RWPE1 (cell line): ENCODE measurements at regions not wholly inside any gene's neighbourhood (a gene's known extent, or its start where the extent isn't known, plus 50 kb on each side); places are given as distances from the start of the nearest gene placed in this dataset.
"Not testable (repeated sequence)": the region's sequence is repeated elsewhere in the genome, so short reads cannot be mapped to it uniquely, and the experiment has no call there.

Source experiments
- CTCF ChIA-PET: fragments of 350-600 bp; sonication (Branson Sonifier 250); formaldehyde crosslinking; extraction: SDS; loops from one replicate; lab custom pipeline; 2021; lab: Yijun Ruan, JAX
- POLR2A ChIA-PET: fragments of 400-600 bp; formaldehyde crosslinking; extraction: SDS; loops from one replicate; lab custom pipeline; 2020; ENCODE audit warnings: antibody characterized with exemption; ENCODE audit not compliant: low non-redundant PET; lab: Yijun Ruan, JAX
- DNase-seq: peaks from one replicate; pipeline ENCODE4 v3.0.0; 2012; ENCODE audit warnings: low spot score
- H3K27ac ChIP-seq: fragments of 450-650 bp; 2 replicates; pipeline ENCODE4 v1.5.1; 2017
- TF ChIP-seq, protein P1 (sequence below): fragments of 450-650 bp; conservative IDR thresholded peaks from 2 replicates; pipeline ENCODE4 v1.5.1; 2017; ENCODE audit warnings: low read depth, mild to moderate bottlenecking

DNA sequence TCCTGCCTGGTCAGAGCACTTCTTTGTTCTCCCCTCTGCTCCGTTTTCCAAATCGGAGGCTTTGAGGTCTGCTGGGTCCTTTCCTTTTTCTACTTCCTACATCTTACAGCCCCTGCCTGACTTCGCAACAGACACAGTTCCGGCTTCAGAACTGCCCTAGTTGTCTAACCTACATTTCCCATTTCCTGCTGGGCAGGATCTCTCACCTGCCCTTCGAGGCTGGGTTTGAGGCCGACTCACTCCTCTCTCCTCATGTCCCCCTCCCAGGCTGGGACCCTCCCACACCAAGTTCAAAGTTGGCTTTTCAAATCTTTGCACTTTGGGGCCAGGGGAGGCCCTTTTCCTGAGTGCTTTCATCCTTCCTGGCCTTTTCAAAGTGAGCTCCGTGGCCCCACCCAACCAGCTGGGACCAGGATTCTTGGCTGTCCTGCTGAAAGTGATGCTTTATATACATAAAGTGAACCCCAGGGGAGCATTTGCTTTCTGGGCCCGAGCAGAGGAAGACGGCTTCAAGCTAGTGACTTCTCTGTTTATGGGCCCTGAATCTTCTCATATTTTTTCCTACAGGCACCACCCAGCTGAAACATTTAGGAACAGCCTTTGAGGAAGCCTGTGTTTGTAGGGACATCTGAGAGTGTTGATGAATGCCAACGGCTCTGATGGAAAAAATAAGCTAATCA lies 281.0 kb upstream of the CRY1 start:
- ChIA-PET CTCF (no interaction called here), POLR2A (no interaction called here)
- TF ChIP-seq, protein P1, sequence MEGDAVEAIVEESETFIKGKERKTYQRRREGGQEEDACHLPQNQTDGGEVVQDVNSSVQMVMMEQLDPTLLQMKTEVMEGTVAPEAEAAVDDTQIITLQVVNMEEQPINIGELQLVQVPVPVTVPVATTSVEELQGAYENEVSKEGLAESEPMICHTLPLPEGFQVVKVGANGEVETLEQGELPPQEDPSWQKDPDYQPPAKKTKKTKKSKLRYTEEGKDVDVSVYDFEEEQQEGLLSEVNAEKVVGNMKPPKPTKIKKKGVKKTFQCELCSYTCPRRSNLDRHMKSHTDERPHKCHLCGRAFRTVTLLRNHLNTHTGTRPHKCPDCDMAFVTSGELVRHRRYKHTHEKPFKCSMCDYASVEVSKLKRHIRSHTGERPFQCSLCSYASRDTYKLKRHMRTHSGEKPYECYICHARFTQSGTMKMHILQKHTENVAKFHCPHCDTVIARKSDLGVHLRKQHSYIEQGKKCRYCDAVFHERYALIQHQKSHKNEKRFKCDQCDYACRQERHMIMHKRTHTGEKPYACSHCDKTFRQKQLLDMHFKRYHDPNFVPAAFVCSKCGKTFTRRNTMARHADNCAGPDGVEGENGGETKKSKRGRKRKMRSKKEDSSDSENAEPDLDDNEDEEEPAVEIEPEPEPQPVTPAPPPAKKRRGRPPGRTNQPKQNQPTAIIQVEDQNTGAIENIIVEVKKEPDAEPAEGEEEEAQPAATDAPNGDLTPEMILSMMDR, result no peak
- H3K27ac ChIP-seq, result peak overlapping the region; percentile 1; the same call in 1 of the 2 replicates
- no peak for DNase-seq

DNA sequence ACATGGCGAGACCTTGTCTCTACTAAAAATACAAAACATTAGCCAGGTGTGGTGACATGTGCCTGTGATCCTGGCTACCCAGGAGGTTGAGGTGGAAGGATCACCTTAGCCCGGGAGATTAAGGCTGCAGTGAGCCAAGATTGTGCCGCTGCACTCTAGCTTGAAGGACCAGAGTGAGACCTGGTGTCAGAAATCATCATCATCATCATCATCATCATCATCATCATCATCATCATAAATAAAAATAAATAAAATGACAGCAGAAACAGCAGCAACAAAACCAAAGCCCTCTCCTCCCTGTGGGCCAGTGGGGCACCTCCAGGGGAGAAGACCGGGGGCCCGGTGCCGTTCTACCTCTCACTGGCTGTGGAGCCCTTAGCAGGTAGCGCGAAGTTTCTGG lies 281.9 kb upstream of the CRY1 start:
- TF ChIP-seq, protein P1, result no peak
- CTCF ChIA-PET, result no interaction called here
- POLR2A ChIA-PET, result no interaction called here
- no peak overlapping the region for H3K27ac ChIP-seq
- no peak for DNase-seq

DNA sequence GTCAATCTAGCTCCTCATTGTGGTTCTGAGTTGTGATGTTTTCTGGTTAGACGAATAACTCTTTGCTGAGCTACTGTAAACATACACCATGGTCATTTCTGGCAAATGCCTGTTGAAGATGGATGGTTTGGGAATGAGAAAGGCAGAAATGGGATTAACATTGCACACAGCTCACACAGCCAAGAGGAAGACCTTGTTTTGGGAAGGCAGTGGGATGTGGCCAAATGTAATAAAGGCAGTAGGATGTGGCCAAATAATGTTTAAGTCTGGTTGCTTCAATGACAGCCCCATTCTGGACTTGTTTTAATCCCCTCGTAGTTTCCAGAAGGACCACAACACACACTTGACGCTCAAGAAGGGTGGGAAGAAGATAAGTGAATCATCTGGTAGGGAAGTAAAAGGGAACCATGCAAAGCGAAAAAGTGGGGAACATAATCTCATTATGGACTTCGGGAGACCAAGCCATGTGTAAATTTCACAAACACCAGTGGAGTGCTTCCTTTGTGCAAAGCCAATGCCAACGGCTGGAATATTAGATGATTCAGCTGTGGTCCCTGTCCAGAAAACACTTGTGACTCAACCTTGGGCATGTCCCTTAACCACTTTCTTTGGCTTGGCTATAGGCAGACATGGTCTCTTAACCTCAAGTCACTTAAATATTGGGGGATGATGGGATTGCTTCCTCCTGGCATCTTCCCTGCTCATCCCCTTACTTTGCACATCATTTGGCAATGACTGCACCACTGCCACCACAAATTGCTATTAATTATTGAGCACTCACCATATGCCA lies 284.4 kb upstream of the CRY1 start:
- DNase-seq, result no peak
- ChIA-PET CTCF (interaction anchor here (0.8 kb wide), 1 partner anchor 112 kb away, joined by 3 read pairs; no protein-coding TSS in a partner anchor), POLR2A (no interaction called here)
- no peak overlapping the region for H3K27ac ChIP-seq
- TF ChIP-seq, protein P1, result no peak

DNA sequence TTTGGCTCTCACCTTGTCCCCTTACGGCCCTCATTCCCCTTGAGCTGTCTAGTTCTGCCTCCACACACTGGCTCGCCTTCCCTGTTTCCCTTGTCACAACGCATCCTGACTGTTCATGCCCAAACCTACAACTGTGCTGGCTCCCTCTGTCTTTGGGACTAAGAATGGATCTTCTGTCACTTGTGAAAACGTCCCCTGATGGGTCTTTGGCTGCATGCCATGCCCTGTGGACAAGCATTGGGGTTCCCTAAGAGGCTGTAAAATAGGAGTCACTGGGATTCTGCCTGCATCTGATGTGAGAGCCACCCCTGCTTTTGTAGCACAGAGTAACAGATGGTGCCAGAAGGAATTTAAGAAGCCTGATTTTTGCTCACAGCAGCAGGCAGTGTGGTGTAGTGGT lies 285.3 kb upstream of the CRY1 start:
- H3K27ac ChIP-seq, result no peak overlapping the region
- ChIA-PET POLR2A (no interaction called here), CTCF (no interaction called here)
- no peak for DNase-seq
- TF ChIP-seq, protein P1, result no peak

DNA sequence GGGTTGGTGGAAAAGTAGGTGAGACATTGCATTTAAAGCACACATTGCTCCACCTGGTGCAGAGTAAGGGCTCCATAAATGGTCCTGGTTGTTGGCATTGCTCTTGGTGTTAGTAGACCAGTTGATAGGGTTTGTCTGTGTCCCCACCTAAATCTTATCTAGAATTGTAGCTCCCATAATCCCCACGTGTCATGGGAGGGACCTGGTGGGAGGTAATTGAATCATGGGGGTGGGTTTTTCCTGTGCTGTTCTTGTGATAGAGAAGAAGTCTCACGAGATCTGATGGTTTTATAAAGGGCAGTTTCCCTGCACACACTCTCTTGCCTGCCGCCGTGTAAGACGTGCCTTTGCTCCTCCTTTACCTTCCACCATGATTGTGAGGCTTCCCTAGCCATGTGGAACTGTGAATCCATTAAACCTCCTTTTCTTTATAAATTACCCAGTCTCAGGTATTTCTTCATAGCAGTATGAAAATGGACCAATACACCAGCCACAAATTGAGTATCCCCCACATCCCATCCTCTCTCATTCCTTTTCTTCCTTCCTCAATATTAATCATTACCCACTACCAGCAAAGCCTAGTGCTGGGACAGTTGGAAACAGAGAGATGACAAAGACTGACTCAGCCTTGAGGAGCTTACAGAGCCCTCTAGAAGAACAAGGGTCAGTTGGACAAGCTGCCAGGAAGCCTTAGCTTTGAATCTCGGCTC lies 285.9 kb upstream of the CRY1 start:
- CTCF ChIA-PET, POLR2A ChIA-PET: not testable (repeated sequence)
- H3K27ac ChIP-seq, result peak overlapping the region; percentile 83
- DNase-seq, result peak; percentile 23

DNA sequence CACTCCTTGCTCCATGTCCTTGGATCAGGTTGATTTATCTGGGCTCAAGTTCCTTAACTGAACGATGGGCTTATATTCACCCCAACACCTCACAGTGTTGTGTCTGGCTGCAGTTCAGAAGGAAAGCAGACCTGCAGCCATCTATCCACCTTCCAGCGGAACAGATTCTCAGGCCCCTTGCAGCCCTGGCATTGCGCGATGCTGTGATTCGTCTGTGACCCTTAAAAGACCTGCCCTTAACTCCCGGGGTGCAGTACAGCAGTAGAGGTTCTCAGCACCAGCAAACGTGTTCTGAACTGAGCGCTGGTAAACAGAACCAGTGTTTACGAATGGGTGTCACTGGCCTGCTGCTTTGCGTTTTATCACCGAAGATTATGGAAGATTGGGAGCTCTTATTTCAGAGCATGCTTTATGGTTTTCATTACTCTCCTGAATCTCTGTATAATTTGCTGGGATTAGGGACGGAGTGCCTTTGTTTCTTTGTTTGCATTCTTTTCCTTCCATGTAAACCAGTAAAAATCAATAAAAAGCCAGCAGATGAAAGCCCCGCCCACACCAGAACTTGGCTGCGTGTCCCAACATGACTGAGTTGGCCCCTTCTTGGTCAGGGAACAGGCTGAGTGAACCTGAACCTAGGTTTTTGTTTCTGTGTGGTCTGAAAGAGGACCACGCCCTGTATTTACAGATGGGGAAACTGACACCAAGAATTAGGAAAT lies 286.7 kb upstream of the CRY1 start:
- POLR2A ChIA-PET, result no interaction called here
- DNase-seq, result peak; percentile 73
- TF ChIP-seq, protein P1, result no peak
- CTCF ChIA-PET, result no interaction called here
- peak overlapping the region; percentile 83 for H3K27ac ChIP-seq
